Kidney (tissue), 13 donors: ENCODE measurements at regions not wholly inside any gene's neighbourhood (a gene's known extent, or its start where the extent isn't known, plus 50 kb on each side); places are given as distances from the start of the nearest gene placed in this dataset.

Source experiments
- DNase-seq, 5 donors: peaks; one replicate each; pipeline ENCODE4 v3.0.0-alpha.2; 2013 to 2020
- FAIRE-seq: peaks from 2 replicates; lab custom pipeline; 2012; peaks lifted over from hg19 to GRCh38; lab: Jason Lieb, UNC
- H3K27ac ChIP-seq, 2 donors: one replicate each; pipeline ENCODE4 v1.7.0; 2013; ENCODE audit warnings: low read depth in 2 of 2, low read length in 2 of 2, inconsistent platforms in 1 of 2
- H3K27me3 ChIP-seq: one replicate; pipeline ENCODE4 v1.7.1; 2013; ENCODE audit warnings: low read length, inconsistent platforms; ENCODE audit not compliant: control insufficient read depth, insufficient read depth
- H3K36me3 ChIP-seq, 3 donors: one replicate each; pipeline versions ENCODE4 v1.7.0 to v1.7.1; 2013; ENCODE audit warnings: low read length in 3 of 3, control low read depth in 1 of 3, inconsistent platforms in 1 of 3; ENCODE audit not compliant: insufficient read depth in 3 of 3, control insufficient read depth in 2 of 3
- H3K4me1 ChIP-seq, 3 donors: one replicate each; pipeline versions ENCODE4 v1.7.0 to v1.7.1; 2013; ENCODE audit warnings: low read length in 3 of 3, inconsistent platforms in 1 of 3, low read depth in 1 of 3; ENCODE audit not compliant: control insufficient read depth in 2 of 3, insufficient read depth in 2 of 3
- H3K4me3 ChIP-seq, 3 donors: one replicate each; pipeline versions ENCODE4 v1.7.0 to v1.8.1; 2013; ENCODE audit warnings: low read length in 3 of 3, control low read depth in 1 of 3, inconsistent platforms in 1 of 3
- H3K9ac ChIP-seq, 3 donors: one replicate each; pipeline versions ENCODE4 v1.7.0 to v1.7.1; 2013; ENCODE audit warnings: low read length in 3 of 3, control low read depth in 1 of 3, inconsistent platforms in 1 of 3
- H3K9me3 ChIP-seq, 3 donors: one replicate each; pipeline versions ENCODE4 v1.7.0 to v1.7.1; 2013; ENCODE audit warnings: low read length in 3 of 3, control low read depth in 1 of 3, inconsistent platforms in 1 of 3; ENCODE audit not compliant: control insufficient read depth in 2 of 3, insufficient read depth in 1 of 3
- intact Hi-C: fragments of 100-400 bp; cut with DNase I; formaldehyde crosslinking; loops from one replicate; pipeline ENCODE4 v1.11.1; 2022
- TF ChIP-seq, protein P1 (sequence below): IDR thresholded peaks from 3 replicates; pipeline ENCODE4 v1.5.1; 2012; ENCODE audit warnings: mild to moderate bottlenecking, moderate library complexity, borderline replicate concordance; ENCODE audit not compliant: insufficient read depth; ENCODE audit errors: extremely low read depth
- donor health status: control.
- donor health status: control.
- donor health status: control.
- donor health status: control.
- donor health status: control.
- donor health status: DM: yes; HTN: yes; CAD: no.
- donor health status: Normal renal cell carcinoma (clear cell type).

DNA sequence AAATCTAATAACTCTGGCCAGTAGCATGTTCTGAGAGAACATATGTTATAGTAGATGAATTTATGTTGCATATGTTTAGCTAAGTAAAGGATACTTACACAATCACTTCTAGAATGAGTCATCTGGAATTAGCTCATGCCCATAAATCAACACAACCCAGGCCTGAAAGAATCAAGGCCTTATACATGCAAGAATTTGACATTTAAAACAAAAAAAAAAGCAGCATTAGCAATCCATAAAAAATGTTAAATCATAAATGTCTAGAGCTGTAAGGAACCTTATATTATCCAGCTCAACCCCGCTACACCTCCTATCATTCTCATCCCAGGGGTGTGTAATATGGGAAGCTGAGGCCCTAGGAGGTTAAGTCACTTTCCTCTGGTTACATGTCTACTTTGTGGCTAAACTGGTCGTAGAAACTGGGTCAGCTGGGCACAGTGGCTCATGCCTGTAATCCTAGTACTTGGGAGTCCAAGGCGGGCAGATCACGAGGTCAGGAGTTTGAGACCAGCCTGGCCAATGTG lies 105.2 kb upstream of the CARMIL1 start:
- TF ChIP-seq, protein P1, sequence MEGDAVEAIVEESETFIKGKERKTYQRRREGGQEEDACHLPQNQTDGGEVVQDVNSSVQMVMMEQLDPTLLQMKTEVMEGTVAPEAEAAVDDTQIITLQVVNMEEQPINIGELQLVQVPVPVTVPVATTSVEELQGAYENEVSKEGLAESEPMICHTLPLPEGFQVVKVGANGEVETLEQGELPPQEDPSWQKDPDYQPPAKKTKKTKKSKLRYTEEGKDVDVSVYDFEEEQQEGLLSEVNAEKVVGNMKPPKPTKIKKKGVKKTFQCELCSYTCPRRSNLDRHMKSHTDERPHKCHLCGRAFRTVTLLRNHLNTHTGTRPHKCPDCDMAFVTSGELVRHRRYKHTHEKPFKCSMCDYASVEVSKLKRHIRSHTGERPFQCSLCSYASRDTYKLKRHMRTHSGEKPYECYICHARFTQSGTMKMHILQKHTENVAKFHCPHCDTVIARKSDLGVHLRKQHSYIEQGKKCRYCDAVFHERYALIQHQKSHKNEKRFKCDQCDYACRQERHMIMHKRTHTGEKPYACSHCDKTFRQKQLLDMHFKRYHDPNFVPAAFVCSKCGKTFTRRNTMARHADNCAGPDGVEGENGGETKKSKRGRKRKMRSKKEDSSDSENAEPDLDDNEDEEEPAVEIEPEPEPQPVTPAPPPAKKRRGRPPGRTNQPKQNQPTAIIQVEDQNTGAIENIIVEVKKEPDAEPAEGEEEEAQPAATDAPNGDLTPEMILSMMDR = no peak
- FAIRE-seq = no peak
- H3K4me1 ChIP-seq = no peaks in the 10 kb centered on the region
- peak in 2 of 5 donors; percentile 30 to 57 for DNase-seq
- no peaks in the 10 kb centered on the region for H3K27me3 ChIP-seq
- H3K4me3 ChIP-seq = no peak overlapping the region
- H3K27ac ChIP-seq = no peak overlapping the region
- intact Hi-C loops = no loop called here
- no peak overlapping the region for H3K9ac ChIP-seq
- no peaks in the 10 kb centered on the region for H3K36me3 ChIP-seq
- H3K9me3 ChIP-seq = no peaks in the 10 kb centered on the region

DNA sequence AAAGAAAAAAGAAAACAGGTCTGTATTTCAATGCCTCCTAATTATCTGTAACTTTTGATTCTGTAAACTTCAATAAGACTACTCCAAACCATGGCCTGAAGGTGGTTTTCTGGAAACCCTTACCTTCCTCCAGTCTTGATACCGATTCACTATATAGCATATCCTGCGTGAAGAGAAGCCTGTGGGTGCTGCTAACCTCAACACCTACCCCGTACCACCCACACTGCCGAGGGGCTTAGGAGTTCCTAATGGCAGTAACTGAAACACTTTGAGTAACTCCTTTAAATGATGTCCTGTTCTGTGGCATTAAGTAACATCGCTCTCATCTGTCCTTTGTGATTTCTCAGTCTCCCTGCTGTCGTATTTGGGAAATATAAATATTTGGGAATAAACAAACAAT lies 104.5 kb upstream of the CARMIL1 start:
- H3K4me3 ChIP-seq = no peak overlapping the region
- intact Hi-C loops = no loop called here
- H3K27ac ChIP-seq = no peak overlapping the region
- no peaks in the 10 kb centered on the region for H3K27me3 ChIP-seq
- H3K9ac ChIP-seq = no peak overlapping the region
- FAIRE-seq (no peak), DNase-seq (no peak)
- H3K9me3 ChIP-seq = no peaks in the 10 kb centered on the region
- TF ChIP-seq, protein P1 = no peak
- H3K36me3 ChIP-seq = no peaks in the 10 kb centered on the region
- no peaks in the 10 kb centered on the region for H3K4me1 ChIP-seq

DNA sequence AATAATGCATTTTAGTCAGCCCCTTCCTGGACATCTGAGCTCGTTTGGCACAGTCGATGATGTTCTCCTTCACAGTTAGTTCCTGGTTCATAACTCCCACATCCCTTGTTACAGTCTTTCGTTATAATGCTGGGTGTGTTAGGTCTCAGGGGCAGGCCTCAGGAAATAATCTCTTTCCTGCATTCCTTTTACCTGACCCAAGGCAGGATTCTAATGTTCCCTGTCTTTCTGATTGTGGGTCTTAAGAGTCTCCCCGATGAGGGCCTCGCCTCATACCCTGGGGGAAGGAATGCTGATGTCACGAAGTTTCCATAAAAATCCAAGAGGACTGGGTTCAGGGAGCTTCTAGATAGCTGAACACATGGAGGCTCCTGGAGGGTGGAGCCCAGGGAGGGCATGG lies 104.0 kb upstream of the CARMIL1 start:
- FAIRE-seq = no peak
- TF ChIP-seq, protein P1 = no peak
- intact Hi-C loops = no loop called here
- no peaks in the 10 kb centered on the region for H3K4me1 ChIP-seq
- H3K27me3 ChIP-seq = no peaks in the 10 kb centered on the region
- no peak overlapping the region for H3K4me3 ChIP-seq
- H3K27ac ChIP-seq = no peak overlapping the region
- DNase-seq = no peak
- H3K36me3 ChIP-seq = no peaks in the 10 kb centered on the region
- H3K9me3 ChIP-seq = no peaks in the 10 kb centered on the region
- H3K9ac ChIP-seq = no peak overlapping the region

DNA sequence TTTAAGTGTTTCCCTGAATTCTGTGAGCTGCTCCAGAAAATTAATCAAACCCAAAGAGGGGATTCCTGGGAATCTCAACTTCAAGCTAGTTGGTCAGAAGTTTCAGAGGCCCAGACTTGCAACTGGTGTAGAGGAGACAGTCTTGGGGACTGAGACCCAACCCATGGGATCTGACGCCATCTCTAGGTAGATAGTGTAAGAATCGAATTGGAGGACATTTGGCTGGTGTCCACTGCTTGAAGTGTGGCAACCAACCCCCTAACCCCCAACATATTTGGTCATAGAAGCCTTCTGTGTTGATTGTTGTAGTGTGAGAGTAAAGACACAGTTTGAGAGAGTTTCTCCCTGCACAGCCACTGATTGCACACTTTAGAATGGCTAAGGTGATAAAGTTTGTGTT lies 103.5 kb upstream of the CARMIL1 start:
- intact Hi-C loops = no loop called here
- H3K9ac ChIP-seq = no peak overlapping the region
- no peak overlapping the region for H3K4me3 ChIP-seq
- DNase-seq = no peak
- no peak overlapping the region for H3K27ac ChIP-seq
- no peaks in the 10 kb centered on the region for H3K4me1 ChIP-seq
- no peak for FAIRE-seq
- no peaks in the 10 kb centered on the region for H3K36me3 ChIP-seq
- H3K27me3 ChIP-seq = no peaks in the 10 kb centered on the region
- H3K9me3 ChIP-seq = no peaks in the 10 kb centered on the region
- TF ChIP-seq, protein P1 = no peak
